AG20443 (cell line): ENCODE measurements at regions not wholly inside any gene's neighbourhood (a gene's known extent, or its start where the extent isn't known, plus 50 kb on each side); places are given as distances from the start of the nearest gene placed in this dataset.
"Not testable (repeated sequence)": the region's sequence is repeated elsewhere in the genome, so short reads cannot be mapped to it uniquely, and the experiment has no call there.

Experiments used
- DNase-seq: peaks from one replicate; pipeline ENCODE4 v3.0.0; 2012; ENCODE audit warnings: low spot score, mixed read lengths

DNA sequence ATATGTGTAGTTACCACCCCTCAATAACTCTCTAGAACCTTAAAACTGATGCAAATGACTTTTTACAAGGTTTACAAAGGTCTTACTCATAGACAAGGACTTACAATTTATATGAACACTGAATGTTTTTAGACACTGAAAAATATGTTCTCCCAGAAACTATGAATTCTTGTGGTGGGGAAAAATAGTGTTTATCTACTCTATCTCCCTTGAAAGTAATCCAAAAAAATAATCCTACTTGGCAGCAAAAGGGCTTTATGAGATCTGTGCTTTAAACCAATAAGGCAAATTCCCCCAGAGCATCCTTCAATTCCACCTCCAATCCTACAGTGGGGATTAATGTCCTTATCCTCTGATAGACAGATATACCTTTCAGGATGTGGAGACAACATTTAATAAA, 1984.1 kb upstream of the RAG2 start:
- no peak for DNase-seq

GRCh38 chr11:38577769-38578168, 1979.7 kb upstream of the RAG2 start:
- no peak for DNase-seq

DNA sequence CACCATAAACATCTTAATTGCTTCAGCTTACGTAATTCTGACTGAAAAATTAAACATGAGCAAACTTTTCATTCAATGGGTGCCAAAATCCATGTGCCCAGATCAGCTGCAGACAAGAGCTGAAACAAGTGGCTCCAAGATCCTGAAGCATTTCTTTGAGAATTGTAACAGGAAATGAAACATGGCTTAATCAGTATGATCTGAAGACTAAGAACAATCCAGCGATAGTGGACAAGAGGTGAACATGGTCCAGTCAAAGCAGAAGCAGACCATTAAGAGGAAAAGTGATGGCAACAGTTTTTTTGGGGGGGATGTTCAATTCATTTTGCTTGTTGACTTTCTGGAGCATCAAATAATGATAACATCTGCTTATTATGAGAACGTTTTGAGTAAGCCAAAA, 1964.5 kb upstream of the RAG2 start:
- DNase-seq = no peak

DNA sequence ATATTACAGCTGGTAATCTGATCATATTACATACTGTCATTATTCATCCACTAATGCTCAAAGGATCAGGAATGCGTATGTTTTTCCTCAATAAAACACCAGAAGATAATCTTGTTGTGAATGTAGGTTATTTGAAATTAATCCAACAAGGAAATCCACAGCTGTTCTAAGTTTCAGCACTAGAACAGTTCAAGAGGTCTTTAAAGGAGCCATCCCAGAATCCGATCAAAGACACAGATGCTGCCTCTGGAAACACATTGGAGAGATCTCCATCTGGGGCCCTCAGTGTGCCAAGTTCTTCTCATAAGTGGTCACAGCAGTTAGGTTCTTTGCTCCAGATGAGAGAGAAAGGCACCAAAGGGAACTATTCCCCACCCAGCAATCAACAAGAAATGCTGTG, 1955.1 kb upstream of the RAG2 start:
- no peak for DNase-seq

- DNase-seq = no peak
These were observed 1949.4 kb upstream of the RAG2 start for GRCh38 chr11:38547462-38547861.

- no peak for DNase-seq
These were observed 1946.0 kb upstream of the RAG2 start for GRCh38 chr11:38543986-38544385.

- no peak for DNase-seq
These were observed 1945.3 kb upstream of the RAG2 start for GRCh38 chr11:38543311-38543710.

DNA sequence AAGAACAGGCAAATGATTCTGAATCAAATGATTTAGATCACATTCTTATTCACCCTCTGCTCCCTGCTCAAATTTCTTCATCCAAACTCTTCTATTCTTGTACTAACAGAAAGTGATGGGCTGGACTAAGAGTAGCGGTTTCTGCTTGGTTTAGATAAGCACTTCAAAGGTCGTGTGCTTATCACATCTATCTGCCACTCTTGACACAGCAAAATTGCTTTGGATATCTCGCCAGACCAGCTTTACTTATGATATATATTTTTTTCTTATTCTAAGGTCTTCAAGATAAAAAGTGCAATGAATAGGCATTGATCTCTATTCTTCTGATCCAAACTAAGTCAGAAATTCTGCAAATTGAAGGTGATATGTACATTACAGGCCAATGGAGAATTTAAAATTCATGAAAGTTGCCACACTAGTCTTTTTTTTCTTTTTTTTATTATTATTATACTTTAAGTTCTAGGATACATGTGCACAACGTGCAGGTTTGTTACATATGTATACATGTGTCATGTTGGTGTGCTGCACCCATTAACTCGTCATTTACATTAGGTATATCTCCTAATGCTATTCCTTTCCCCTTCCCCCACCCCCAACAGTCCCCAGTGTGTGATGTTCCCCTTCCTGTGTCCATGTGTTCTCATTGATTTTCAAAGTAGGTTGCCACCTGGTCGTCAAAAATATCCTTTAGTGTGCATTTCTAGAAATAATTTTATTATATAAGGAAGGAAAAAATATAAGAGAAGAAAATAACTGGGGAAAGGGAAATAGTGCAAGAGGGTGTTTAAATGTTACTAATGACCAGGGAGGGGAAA, 1941.0 kb upstream of the RAG2 start:
- DNase-seq = no peak

GRCh38 chr11:38530226-38530625, 1932.2 kb upstream of the RAG2 start:
- DNase-seq = no peak

- DNase-seq = no peak
These were observed 1926.9 kb upstream of the RAG2 start for GRCh38 chr11:38524945-38525344.

DNA sequence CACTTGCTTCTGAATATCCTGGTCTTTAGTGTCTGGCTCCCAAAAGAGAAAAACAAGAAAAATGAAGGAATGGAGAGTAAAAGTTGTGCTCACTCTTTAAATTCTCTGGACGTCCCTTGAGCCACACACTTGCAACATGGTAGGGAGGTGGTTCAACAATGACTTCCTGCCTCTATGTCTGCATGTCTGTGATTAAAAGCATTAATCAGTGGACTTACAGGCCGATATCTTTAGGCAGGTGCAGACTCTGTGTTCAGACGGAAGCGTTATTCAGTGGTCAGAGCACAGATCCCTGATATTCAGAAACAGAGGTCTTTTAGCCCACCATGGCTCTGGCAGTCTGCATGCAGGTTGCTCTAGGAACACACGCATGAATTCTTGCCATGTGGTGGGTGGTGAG, 1920.0 kb upstream of the RAG2 start:
- no peak for DNase-seq

- not testable (repeated sequence) for DNase-seq
These were observed 1914.8 kb upstream of the RAG2 start for GRCh38 chr11:38512830-38513229.

GRCh38 chr11:38510041-38510440, 1912.0 kb upstream of the RAG2 start:
- no peak for DNase-seq

DNA sequence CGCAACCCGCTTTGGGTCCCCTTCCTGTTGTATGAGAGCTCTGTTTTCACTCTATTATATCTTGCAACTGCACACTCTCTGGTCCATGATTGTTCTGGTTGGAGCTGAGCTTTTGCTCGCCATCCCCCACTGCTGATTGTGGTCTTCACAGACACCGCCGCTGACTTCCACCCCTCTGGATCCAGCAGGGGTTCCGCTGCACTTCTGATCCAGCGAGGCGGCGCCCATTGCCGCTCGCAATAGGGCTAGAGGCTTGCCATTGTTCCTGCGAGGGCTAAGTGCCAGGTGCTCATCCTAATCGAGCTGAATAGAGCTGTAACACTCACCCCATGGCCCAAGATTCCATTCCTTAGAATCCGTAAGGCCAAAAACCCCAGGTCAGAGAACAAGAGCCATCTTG, 1905.8 kb upstream of the RAG2 start:
- DNase-seq = no peak

DNA sequence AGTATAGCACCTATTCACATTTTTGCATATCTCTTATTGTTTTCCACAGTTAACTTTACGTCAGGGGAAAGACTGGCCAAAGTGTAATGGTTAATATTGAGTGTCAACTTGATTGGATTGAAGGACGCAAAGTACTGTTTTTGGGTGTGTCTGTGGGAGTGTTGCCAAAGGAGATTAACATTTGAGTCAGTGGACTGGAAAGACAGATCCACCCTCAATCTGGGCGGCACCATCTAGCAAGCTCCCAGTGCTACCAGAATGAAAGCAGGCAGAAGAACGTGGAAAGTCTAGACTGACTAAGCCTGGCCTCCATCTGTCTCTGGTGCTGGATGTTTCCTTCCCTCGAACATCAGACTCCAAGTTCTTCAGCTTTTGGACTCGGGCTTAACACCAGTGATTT, 1900.7 kb upstream of the RAG2 start:
- DNase-seq = no peak

GRCh38 chr11:38491986-38492385, 1894.0 kb upstream of the RAG2 start:
- no peak for DNase-seq

- DNase-seq = no peak
These were observed 1883.4 kb upstream of the RAG2 start for GRCh38 chr11:38481391-38481790.

- no peak for DNase-seq
These were observed 1879.0 kb upstream of the RAG2 start for GRCh38 chr11:38476808-38477575.

DNA sequence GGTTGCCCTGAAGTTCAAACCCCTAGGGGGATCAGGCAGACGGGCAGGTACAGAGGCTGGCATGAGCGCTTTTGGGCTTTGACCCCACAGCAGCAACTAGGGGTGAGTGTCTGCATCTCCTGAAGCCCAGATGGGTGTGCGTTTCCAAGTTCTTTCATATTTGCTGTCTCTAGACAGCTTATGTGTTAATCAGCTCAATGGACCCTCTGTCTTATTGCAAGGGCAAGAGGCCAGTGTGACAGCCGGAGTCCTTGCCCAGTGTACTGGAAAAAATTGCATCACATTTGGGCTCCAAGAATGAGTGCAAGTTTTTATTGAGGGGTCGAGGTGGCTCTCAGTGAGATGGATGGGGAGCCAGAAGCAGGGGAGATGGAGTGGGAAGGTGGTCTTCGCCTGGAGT, 1863.7 kb upstream of the RAG2 start:
- DNase-seq = no peak

DNA sequence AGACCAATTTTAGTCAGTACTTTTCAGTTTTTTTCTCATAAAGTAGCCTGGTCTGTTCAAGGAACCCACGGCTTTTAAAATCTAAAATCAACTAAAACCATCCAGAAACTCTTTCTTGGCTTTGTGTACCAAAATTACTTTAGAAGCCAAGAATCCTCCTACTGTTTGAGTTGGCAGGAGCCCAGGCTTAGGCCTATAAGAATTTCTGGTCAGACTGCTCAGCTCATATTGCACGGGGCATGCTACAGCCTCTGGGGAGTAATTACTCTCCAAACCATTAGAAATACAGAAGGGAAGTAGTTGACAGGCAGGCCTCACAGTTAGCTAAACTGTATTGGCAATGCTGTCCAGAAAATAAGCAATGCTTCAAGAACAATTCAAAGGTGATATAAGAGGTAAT, 1862.9 kb upstream of the RAG2 start:
- DNase-seq = no peak

GRCh38 chr11:38460429-38460828, 1862.4 kb upstream of the RAG2 start:
- DNase-seq = no peak

- DNase-seq = no peak
These were observed 1858.3 kb upstream of the RAG2 start for GRCh38 chr11:38456371-38456770.

- DNase-seq = no peak
These were observed 1850.2 kb upstream of the RAG2 start for GRCh38 chr11:38448284-38448683.

GRCh38 chr11:38446336-38446735, 1848.3 kb upstream of the RAG2 start:
- DNase-seq = no peak
